ENCODE measurements at regions not wholly inside any gene's neighbourhood (a gene's known extent, or its start where the extent isn't known, plus 50 kb on each side); places are given as distances from the start of the nearest gene placed in this dataset.

DNA sequence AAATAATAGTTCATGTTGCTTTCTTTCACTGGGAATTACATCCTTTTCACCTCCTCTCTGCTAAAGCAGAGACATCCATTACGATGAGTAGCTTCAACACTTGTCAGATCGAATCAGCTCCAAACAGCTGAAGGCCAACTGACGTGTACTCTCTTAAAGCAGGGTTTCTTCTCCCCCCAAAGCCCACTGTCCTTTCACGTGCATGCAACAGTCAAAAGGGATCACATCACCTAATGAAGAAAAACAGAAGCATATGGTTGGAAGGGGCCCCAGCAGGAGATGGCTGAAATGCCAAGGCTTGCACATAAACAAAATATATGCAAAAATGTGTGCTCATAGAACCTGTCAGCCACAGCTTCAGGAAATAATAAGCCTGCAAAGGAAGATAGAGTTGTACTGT lies 421.6 kb downstream of the ANXA1 start:
- DNase-seq (ENCODE audit: extremely low spot score) = no peak
- Histone ChIP-seq H3K27me3 (no peaks in the 10 kb centered on the region), H3K4me1 (no peaks in the 10 kb centered on the region), H3K4me3 (no peak overlapping the region), H3K27ac (replicated peaks in 1 of 4) (no peak overlapping the region), H3K36me3 (no peaks in the 10 kb centered on the region), H3K9me3 (no peaks in the 10 kb centered on the region)
- WGBS = 57% methylated on average over 4 of the region's 4 CpGs
- intact Hi-C loops (cut with DNase I) = no loop called here
- TF ChIP-seq POLR2AphosphoS5 (IDR thresholded peaks at IDR 0.05) = no peak
- TF ChIP-seq, protein P1, sequence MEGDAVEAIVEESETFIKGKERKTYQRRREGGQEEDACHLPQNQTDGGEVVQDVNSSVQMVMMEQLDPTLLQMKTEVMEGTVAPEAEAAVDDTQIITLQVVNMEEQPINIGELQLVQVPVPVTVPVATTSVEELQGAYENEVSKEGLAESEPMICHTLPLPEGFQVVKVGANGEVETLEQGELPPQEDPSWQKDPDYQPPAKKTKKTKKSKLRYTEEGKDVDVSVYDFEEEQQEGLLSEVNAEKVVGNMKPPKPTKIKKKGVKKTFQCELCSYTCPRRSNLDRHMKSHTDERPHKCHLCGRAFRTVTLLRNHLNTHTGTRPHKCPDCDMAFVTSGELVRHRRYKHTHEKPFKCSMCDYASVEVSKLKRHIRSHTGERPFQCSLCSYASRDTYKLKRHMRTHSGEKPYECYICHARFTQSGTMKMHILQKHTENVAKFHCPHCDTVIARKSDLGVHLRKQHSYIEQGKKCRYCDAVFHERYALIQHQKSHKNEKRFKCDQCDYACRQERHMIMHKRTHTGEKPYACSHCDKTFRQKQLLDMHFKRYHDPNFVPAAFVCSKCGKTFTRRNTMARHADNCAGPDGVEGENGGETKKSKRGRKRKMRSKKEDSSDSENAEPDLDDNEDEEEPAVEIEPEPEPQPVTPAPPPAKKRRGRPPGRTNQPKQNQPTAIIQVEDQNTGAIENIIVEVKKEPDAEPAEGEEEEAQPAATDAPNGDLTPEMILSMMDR (IDR thresholded peaks at IDR 0.05) = no peak
- no peak for TF ChIP-seq POLR2A (IDR thresholded peaks at IDR 0.05; ENCODE audit: low read depth)
- no peak for TF ChIP-seq EP300 (IDR thresholded peaks at IDR 0.05)

DNA sequence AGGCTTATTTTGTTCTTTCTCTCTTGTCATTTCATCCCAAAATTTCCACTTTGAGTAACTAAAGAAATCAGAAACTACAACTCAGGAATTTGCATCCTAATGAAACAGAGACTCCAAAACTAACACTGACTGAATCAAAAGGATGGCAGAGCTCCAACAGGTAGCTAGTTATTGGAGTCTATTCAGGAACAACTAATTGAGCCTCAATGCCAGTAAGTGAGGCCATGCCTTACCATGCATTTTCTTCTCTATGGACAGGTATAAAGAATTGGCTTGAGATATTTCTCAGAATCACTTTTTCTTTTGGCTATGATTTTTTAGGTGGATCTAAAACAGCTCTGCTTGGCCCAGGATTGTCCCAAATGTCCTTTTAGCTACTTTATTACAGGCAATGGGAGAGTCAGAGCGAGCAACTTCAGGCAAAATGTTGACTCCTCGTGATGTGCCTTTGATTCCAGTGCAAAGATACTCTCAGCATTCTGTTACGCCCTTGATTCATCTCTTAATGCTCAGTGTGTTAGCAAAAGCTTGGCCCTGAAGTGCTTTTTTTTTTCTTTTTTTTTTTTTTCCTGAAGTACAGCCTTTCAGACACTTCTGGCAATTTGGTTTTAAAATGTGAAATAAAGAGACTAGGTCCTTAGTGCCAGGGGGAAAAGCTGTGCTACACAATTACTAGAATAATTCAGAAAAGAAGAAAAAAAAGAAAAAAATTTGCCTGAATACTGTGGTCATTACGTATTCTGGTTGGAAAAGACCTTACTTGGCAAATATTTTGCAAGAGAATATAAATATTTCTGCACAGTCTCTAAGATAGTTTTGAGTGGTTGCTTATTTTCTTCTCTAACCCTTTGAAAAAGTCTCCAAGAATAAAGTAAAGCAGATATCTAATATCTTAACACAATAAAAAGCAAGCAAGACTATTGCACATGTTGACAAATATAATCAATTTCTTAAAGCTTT lies 423.7 kb downstream of the ANXA1 start:
- Histone ChIP-seq H3K27me3 (no peaks in the 10 kb centered on the region), H3K4me1 (no peaks in the 10 kb centered on the region), H3K4me3 (no peak overlapping the region), H3K27ac (replicated peaks in 1 of 4) (no peak overlapping the region), H3K36me3 (no peaks in the 10 kb centered on the region), H3K9me3 (no peaks in the 10 kb centered on the region)
- TF ChIP-seq EP300 (IDR thresholded peaks at IDR 0.05) = no peak
- TF ChIP-seq, protein P1 (IDR thresholded peaks at IDR 0.05) = no peak
- no peak for TF ChIP-seq POLR2AphosphoS5 (IDR thresholded peaks at IDR 0.05)
- TF ChIP-seq POLR2A (IDR thresholded peaks at IDR 0.05; ENCODE audit: low read depth) = no peak
- WGBS = 57% methylated on average over 4 of the region's 4 CpGs
- intact Hi-C loops (cut with DNase I) = no loop called here
- DNase-seq (ENCODE audit: extremely low spot score) = no peak

DNA sequence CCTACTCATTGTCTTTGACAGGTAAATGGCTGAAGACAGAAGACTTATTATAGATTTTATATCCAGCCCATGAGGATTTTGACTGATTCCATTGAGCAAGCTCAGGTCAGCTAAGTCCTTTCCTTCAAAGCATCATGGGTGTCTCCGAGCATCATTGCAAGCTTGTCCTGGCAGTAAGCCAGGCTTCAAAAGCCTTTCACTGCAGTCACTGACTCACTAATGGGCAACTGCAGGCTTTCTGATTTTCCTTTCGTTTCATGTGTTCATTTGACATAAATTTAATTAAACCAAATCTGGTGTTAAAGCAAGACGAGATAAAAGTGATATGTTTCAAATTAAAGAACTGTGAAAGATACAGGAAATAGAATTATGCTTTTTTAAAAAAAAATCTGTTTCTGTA lies 426.2 kb downstream of the ANXA1 start:
- TF ChIP-seq, protein P1 (IDR thresholded peaks at IDR 0.05) = no peak
- TF ChIP-seq POLR2A (IDR thresholded peaks at IDR 0.05; ENCODE audit: low read depth) (no peak), POLR2AphosphoS5 (IDR thresholded peaks at IDR 0.05) (no peak), EP300 (IDR thresholded peaks at IDR 0.05) (no peak)
- no peaks in the 10 kb centered on the region for H3K36me3 ChIP-seq
- H3K9me3 ChIP-seq = no peaks in the 10 kb centered on the region
- no peaks in the 10 kb centered on the region for H3K4me1 ChIP-seq
- no peak for DNase-seq (ENCODE audit: extremely low spot score)
- intact Hi-C loops (cut with DNase I) = no loop called here
- H3K27ac ChIP-seq (replicated peaks in 1 of 4) = no peak overlapping the region
- 31% methylated on average over 3 of the region's 3 CpGs for WGBS
- H3K4me3 ChIP-seq = no peak overlapping the region
- H3K27me3 ChIP-seq = no peaks in the 10 kb centered on the region

DNA sequence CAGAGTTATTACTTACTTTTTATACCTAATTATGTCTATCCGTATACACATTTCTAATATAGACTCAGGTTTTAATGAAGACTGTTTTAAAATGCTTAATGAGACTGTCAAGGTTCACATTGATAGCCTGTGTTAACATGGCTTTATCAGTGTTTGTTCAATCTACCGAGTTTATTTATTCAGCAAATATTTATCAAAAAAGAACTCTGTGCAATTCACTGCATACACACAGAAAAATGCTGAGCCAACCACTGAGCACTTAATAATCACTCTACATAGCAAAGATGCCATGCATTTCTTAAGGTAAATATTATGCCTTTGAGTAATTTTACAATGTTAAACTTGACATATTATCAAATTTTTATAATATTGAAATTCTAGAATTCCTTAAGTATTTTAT lies 428.2 kb downstream of the ANXA1 start:
- 75% methylated on average over 2 of the region's 2 CpGs for WGBS
- intact Hi-C loops (cut with DNase I) = no loop called here
- Histone ChIP-seq H3K27me3 (no peaks in the 10 kb centered on the region), H3K4me3 (no peak overlapping the region), H3K4me1 (no peaks in the 10 kb centered on the region), H3K9me3 (no peaks in the 10 kb centered on the region), H3K36me3 (no peaks in the 10 kb centered on the region), H3K27ac (replicated peaks in 1 of 4) (no peak overlapping the region)
- TF ChIP-seq POLR2A (IDR thresholded peaks at IDR 0.05; ENCODE audit: low read depth) = no peak
- no peak for TF ChIP-seq EP300 (IDR thresholded peaks at IDR 0.05)
- TF ChIP-seq, protein P1 (IDR thresholded peaks at IDR 0.05) = no peak
- no peak for TF ChIP-seq POLR2AphosphoS5 (IDR thresholded peaks at IDR 0.05)
- no peak for DNase-seq (ENCODE audit: extremely low spot score)

All from esophagus muscularis mucosa (tissue), 4 donors.